Endothelial cell of umbilical vein (primary cell): ENCODE measurements at regions not wholly inside any gene's neighbourhood (a gene's known extent, or its start where the extent isn't known, plus 50 kb on each side); places are given as distances from the start of the nearest gene placed in this dataset.

Experiments used
- BruUV-seq: library from RNA; stranded (reverse); fragments of 400-500 nt; replicated peaks from 2 replicates; lab custom pipeline; 2021; lab: Mats Ljungman, UMichigan
- CTCF ChIA-PET: fragments of 300-600, 350-600 bp; sonication (Branson Sonifier 250); formaldehyde crosslinking; loops from one replicate; lab custom pipeline; 2021; ENCODE audit warnings: antibody characterized with exemption, inconsistent platforms; lab: Charles Lee
- POLR2A ChIA-PET: fragments of 300-600, 350-600 bp; sonication (Branson Sonifier 250); formaldehyde crosslinking; loops from one replicate; lab custom pipeline; 2021; ENCODE audit warnings: antibody characterized with exemption, inconsistent platforms; lab: Charles Lee
- DNase-seq: peaks from one replicate; pipeline ENCODE4 v3.0.0-alpha.2; 2011; ENCODE audit warnings: low read depth, low spot score
- FAIRE-seq: peaks from 2 replicates; lab custom pipeline; 2011; peaks lifted over from hg19 to GRCh38; lab: Jason Lieb, UNC
- H2AFZ ChIP-seq: 2 replicates; pipeline ENCODE4 v1.6.0; 2012; ENCODE audit warnings: low read depth, low read length, control low read depth, inconsistent platforms
- H3K27ac ChIP-seq: 2 replicates; pipeline ENCODE4 v1.5.1; 2011; ENCODE audit warnings: low read depth, mild to moderate bottlenecking, control low read depth, low read length, moderate library complexity; ENCODE audit not compliant: insufficient read depth
- H3K27me3 ChIP-seq, 2 experiments: 2 replicates each; pipeline versions ENCODE4 v1.6.0 to v1.6.1; 2011; ENCODE audit warnings: low read length in 2 of 2, mixed read lengths in 1 of 2; ENCODE audit not compliant: control insufficient read depth in 2 of 2, insufficient read depth in 2 of 2
- H3K36me3 ChIP-seq, 2 experiments: 2 replicates in 1 of 2; 3 replicates in 1 of 2; pipeline ENCODE4 v1.5.1; 2011; ENCODE audit warnings: low read length in 2 of 2, mild to moderate bottlenecking in 1 of 2, moderate library complexity in 1 of 2; ENCODE audit not compliant: control insufficient read depth in 2 of 2, insufficient read depth in 2 of 2; ENCODE audit errors: extremely low read depth in 1 of 2
- H3K4me1 ChIP-seq: 3 replicates; pipeline ENCODE4 v1.5.1; 2011; ENCODE audit warnings: mild to moderate bottlenecking, low read length; ENCODE audit not compliant: control insufficient read depth, insufficient read depth; ENCODE audit errors: extremely low read depth
- H3K4me2 ChIP-seq: 2 replicates; pipeline ENCODE4 v1.6.1; 2011; ENCODE audit warnings: low read length, control low read depth, mixed read lengths; ENCODE audit not compliant: insufficient read depth
- H3K4me3 ChIP-seq, 3 experiments: fragments of 200-600 bp in 1 of 3; sonication (generic), shearing (Covaris generic) in 1 of 3; replicated peaks in 1 of 3; 2 replicates each; pipeline ENCODE4 v1.5.1; 2011 to 2016; ENCODE audit warnings: control low read depth in 3 of 3, low read length in 3 of 3, mild to moderate bottlenecking in 2 of 3, inconsistent platforms in 1 of 3, low read depth in 1 of 3, moderate library complexity in 1 of 3; ENCODE audit not compliant: insufficient read depth in 1 of 3
- H3K79me2 ChIP-seq: 2 replicates; pipeline ENCODE4 v1.6.0; 2012; ENCODE audit warnings: low read length, inconsistent platforms; ENCODE audit not compliant: control insufficient read depth, insufficient read depth
- H3K9ac ChIP-seq: replicated peaks from 2 replicates; pipeline ENCODE3; 2011; ENCODE audit warnings: low read length, control low read depth; ENCODE audit not compliant: insufficient read depth; ENCODE audit errors: extremely low read depth
- H3K9me1 ChIP-seq: replicated peaks from 3 replicates; pipeline ENCODE4 v1.6.0; 2011; ENCODE audit warnings: mild to moderate bottlenecking, low read length; ENCODE audit not compliant: control insufficient read depth, insufficient read depth; ENCODE audit errors: extremely low read depth
- H3K9me3 ChIP-seq: replicated peaks from 2 replicates; pipeline ENCODE4 v1.5.1; 2012; ENCODE audit warnings: low read length, inconsistent platforms; ENCODE audit not compliant: control insufficient read depth, insufficient read depth
- H4K20me1 ChIP-seq: replicated peaks from 2 replicates; pipeline ENCODE3; 2011; ENCODE audit warnings: mild to moderate bottlenecking, low read length; ENCODE audit not compliant: control insufficient read depth, insufficient read depth; ENCODE audit errors: extremely low read depth
- EZH2 ChIP-seq: IDR thresholded peaks from 2 replicates; pipeline ENCODE4 v1.6.1; 2012; ENCODE audit warnings: borderline replicate concordance, low read depth, mild to moderate bottlenecking, moderate library complexity, low read length, inconsistent platforms; ENCODE audit not compliant: severe bottlenecking
- FOS ChIP-seq: IDR thresholded peaks from 2 replicates; pipeline ENCODE4 v1.6.1; 2011; ENCODE audit warnings: mild to moderate bottlenecking, low read length, moderate library complexity, borderline replicate concordance; ENCODE audit not compliant: insufficient read depth
- GATA2 ChIP-seq: IDR thresholded peaks from 2 replicates; pipeline ENCODE4 v1.7.0; 2011; ENCODE audit warnings: low read depth, mild to moderate bottlenecking, moderate library complexity, mixed read lengths, low read length; ENCODE audit not compliant: insufficient read length, insufficient read depth
- JUN ChIP-seq: IDR thresholded peaks from 2 replicates; pipeline ENCODE4 v1.6.1; 2011; ENCODE audit warnings: borderline replicate concordance, low read depth; ENCODE audit not compliant: insufficient read length, insufficient read depth
- MYC ChIP-seq: IDR thresholded peaks from one replicate; pipeline ENCODE4 v1.6.1; 2011; ENCODE audit warnings: mild to moderate bottlenecking, low read depth, low read length
- POLR2A ChIP-seq: IDR thresholded peaks from 2 replicates; pipeline ENCODE4 v1.6.1; 2012; ENCODE audit warnings: low read depth, mild to moderate bottlenecking, control low read depth, low read length
- POLR2AphosphoS5 ChIP-seq: IDR thresholded peaks from 2 replicates; pipeline ENCODE4 v1.6.1; 2012; ENCODE audit warnings: low read depth, mild to moderate bottlenecking, control low read depth, low read length, moderate library complexity; ENCODE audit not compliant: insufficient read depth
- dilution Hi-C: fragments of 300-500 bp; cut with MboI; formaldehyde crosslinking; loops from one replicate; pipeline ENCODE4 v1.15.0; 2019; ENCODE audit warnings: low sequenced_read_pairs; ENCODE audit not compliant: extremely low pct_ligation_motif_present
- intact Hi-C: fragments of 100-400 bp; cut with micrococcal nuclease; formaldehyde crosslinking; loops from one replicate; pipeline ENCODE4 v1.10.0; 2022
- TF ChIP-seq, protein P1 (sequence below): IDR thresholded peaks from 2 replicates; pipeline ENCODE4 v1.6.1; 2011; ENCODE audit not compliant: insufficient read depth, insufficient read length
- TF ChIP-seq, protein P2 (sequence below), 2 donors: IDR thresholded peaks; 1 replicate in 1 of 2; 2 replicates in 1 of 2; pipeline ENCODE4 v1.5.1; 2011; ENCODE audit warnings: low read length in 2 of 2, mild to moderate bottlenecking in 2 of 2, moderate library complexity in 2 of 2, control low read depth in 1 of 2, inconsistent platforms in 1 of 2, low read depth in 1 of 2; ENCODE audit not compliant: insufficient read depth in 1 of 2; ENCODE audit errors: extremely low read depth in 1 of 2

DNA sequence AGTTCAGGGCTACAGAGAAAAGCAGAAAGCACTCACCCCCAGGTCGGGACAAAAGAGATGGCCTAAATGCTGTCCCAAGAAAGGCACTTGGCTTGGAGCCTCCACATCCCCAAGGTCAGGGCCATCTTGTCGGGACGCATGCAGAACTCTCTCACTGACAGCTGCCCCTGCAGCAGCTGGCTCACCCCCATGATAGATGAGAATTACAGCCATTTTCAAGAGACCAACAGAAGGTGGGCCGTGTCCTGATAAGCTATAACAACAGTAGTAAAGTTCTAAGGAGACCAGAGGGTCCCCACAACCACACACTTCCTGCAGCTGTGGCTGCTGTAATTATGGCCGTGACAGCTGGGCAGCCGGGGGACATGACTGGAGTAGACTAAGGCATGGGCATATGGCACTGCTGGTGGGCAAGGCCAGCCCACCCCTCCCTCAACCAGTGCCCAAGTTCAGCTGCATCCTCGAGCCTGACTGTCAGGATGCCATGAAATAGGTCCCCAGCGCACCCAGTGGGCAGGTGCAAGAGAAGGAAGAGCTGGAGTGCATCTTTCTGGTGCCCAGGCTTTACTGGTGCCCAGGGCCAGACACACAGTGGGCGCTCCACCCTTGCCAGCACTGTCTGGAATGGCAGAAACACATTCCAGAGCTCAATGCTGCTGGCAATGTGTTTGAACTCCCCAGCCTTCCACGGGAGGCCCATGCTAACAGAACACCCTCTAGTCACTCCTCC lies 436.7 kb upstream of the ZNF507 start:
- no peak for TF ChIP-seq POLR2A
- TF ChIP-seq, protein P1, sequence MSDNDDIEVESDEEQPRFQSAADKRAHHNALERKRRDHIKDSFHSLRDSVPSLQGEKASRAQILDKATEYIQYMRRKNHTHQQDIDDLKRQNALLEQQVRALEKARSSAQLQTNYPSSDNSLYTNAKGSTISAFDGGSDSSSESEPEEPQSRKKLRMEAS: no peak
- POLR2A ChIA-PET: no interaction called here
- Histone ChIP-seq H3K9me1 (no peaks in the 10 kb centered on the region), H3K9ac (no peak overlapping the region), H3K27ac (no peak overlapping the region), H3K9me3 (peaks cover 2% of the 10 kb centered on the region), H2AFZ (no peak overlapping the region), H3K79me2 (no peaks in the 10 kb centered on the region), H4K20me1 (no peaks in the 10 kb centered on the region), H3K27me3 (no peaks in the 10 kb centered on the region), H3K4me3 (no peak overlapping the region), H3K4me2 (no peak overlapping the region), H3K4me1 (no peaks in the 10 kb centered on the region), H3K36me3 (no peaks in the 10 kb centered on the region)
- dilution Hi-C loops (no loop called here), intact Hi-C loops (no loop called here)
- FAIRE-seq (no peak), DNase-seq (no peak)
- CTCF ChIA-PET: interaction anchor here (1.0 kb wide), 1 partner anchor 16 kb away, joined by 3 read pairs; no protein-coding TSS in a partner anchor
- no TSS peak for BruUV-seq

GRCh38 chr19:31910224-31910623 lies 435.2 kb upstream of the ZNF507 start:
- no peak overlapping the region for H3K9ac ChIP-seq
- TF ChIP-seq GATA2 (no peak), EZH2 (no peak), JUN (no peak), FOS (no peak), POLR2AphosphoS5 (no peak), MYC (no peak), POLR2A (no peak)
- TF ChIP-seq, protein P1: no peak
- TF ChIP-seq, protein P2, sequence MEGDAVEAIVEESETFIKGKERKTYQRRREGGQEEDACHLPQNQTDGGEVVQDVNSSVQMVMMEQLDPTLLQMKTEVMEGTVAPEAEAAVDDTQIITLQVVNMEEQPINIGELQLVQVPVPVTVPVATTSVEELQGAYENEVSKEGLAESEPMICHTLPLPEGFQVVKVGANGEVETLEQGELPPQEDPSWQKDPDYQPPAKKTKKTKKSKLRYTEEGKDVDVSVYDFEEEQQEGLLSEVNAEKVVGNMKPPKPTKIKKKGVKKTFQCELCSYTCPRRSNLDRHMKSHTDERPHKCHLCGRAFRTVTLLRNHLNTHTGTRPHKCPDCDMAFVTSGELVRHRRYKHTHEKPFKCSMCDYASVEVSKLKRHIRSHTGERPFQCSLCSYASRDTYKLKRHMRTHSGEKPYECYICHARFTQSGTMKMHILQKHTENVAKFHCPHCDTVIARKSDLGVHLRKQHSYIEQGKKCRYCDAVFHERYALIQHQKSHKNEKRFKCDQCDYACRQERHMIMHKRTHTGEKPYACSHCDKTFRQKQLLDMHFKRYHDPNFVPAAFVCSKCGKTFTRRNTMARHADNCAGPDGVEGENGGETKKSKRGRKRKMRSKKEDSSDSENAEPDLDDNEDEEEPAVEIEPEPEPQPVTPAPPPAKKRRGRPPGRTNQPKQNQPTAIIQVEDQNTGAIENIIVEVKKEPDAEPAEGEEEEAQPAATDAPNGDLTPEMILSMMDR (IDR thresholded peaks at IDR 0.05; ENCODE audit: extremely low read depth in 1 of 2, insufficient read depth in 1 of 2, low read depth in 1 of 2, low read length in 2 of 2): no peak
- no peak overlapping the region for H2AFZ ChIP-seq
- no peaks in the 10 kb centered on the region for H4K20me1 ChIP-seq
- no TSS peak for BruUV-seq
- ChIA-PET CTCF (no interaction called here), POLR2A (no interaction called here)
- H3K4me2 ChIP-seq: no peak overlapping the region
- FAIRE-seq (no peak), DNase-seq (no peak)
- H3K27ac ChIP-seq: no peak overlapping the region
- H3K9me1 ChIP-seq: no peaks in the 10 kb centered on the region
- no peaks in the 10 kb centered on the region for H3K36me3 ChIP-seq
- no peak overlapping the region for H3K4me3 ChIP-seq
- no peaks in the 10 kb centered on the region for H3K9me3 ChIP-seq
- H3K79me2 ChIP-seq: no peaks in the 10 kb centered on the region
- intact Hi-C loops (no loop called here), dilution Hi-C loops (no loop called here)
- H3K27me3 ChIP-seq: no peaks in the 10 kb centered on the region
- no peaks in the 10 kb centered on the region for H3K4me1 ChIP-seq
